ENCODE measurements at regions not wholly inside any gene's neighbourhood (a gene's known extent, or its start where the extent isn't known, plus 50 kb on each side); places are given as distances from the start of the nearest gene placed in this dataset.

DNA sequence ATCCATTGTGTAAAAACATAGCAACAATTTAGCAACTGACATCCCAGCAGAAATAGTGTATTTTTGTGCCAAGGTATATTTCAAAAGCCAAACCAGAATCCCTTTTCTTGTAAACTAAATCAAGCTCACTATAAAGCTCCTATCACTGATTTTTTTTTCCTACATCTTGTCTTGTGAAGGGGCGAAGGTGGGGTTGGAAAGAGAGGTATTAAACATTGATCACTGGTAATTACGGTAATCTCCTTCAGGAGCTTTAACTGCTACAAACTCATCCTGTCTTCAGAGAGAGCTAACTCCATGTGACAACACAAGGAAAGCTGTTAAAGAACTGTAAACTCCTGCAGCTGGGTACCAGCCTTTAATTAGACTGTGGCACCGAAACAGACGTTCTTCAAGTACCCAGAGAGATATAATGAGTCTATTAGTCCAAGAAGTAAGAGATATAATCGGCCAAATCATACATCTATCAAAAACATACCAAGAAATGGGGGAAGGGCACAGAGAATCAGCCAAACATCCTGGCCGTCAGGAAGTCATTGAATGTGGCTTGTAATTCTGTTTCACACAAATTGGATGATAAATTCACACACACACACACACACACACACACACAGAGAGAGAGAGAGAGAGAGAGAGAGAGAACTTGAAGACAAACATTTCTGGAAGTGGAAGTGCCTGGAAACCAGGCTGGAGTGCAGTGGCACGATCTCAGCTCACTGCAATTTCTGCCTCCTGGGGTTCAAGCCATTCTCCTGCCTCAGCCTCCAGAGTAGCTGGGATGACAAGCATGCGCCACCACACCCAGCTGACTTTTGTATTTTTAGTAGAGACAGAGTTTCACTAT lies 111.9 kb upstream of the PPARGC1A start (continued):
- TF ChIP-seq, protein P1, sequence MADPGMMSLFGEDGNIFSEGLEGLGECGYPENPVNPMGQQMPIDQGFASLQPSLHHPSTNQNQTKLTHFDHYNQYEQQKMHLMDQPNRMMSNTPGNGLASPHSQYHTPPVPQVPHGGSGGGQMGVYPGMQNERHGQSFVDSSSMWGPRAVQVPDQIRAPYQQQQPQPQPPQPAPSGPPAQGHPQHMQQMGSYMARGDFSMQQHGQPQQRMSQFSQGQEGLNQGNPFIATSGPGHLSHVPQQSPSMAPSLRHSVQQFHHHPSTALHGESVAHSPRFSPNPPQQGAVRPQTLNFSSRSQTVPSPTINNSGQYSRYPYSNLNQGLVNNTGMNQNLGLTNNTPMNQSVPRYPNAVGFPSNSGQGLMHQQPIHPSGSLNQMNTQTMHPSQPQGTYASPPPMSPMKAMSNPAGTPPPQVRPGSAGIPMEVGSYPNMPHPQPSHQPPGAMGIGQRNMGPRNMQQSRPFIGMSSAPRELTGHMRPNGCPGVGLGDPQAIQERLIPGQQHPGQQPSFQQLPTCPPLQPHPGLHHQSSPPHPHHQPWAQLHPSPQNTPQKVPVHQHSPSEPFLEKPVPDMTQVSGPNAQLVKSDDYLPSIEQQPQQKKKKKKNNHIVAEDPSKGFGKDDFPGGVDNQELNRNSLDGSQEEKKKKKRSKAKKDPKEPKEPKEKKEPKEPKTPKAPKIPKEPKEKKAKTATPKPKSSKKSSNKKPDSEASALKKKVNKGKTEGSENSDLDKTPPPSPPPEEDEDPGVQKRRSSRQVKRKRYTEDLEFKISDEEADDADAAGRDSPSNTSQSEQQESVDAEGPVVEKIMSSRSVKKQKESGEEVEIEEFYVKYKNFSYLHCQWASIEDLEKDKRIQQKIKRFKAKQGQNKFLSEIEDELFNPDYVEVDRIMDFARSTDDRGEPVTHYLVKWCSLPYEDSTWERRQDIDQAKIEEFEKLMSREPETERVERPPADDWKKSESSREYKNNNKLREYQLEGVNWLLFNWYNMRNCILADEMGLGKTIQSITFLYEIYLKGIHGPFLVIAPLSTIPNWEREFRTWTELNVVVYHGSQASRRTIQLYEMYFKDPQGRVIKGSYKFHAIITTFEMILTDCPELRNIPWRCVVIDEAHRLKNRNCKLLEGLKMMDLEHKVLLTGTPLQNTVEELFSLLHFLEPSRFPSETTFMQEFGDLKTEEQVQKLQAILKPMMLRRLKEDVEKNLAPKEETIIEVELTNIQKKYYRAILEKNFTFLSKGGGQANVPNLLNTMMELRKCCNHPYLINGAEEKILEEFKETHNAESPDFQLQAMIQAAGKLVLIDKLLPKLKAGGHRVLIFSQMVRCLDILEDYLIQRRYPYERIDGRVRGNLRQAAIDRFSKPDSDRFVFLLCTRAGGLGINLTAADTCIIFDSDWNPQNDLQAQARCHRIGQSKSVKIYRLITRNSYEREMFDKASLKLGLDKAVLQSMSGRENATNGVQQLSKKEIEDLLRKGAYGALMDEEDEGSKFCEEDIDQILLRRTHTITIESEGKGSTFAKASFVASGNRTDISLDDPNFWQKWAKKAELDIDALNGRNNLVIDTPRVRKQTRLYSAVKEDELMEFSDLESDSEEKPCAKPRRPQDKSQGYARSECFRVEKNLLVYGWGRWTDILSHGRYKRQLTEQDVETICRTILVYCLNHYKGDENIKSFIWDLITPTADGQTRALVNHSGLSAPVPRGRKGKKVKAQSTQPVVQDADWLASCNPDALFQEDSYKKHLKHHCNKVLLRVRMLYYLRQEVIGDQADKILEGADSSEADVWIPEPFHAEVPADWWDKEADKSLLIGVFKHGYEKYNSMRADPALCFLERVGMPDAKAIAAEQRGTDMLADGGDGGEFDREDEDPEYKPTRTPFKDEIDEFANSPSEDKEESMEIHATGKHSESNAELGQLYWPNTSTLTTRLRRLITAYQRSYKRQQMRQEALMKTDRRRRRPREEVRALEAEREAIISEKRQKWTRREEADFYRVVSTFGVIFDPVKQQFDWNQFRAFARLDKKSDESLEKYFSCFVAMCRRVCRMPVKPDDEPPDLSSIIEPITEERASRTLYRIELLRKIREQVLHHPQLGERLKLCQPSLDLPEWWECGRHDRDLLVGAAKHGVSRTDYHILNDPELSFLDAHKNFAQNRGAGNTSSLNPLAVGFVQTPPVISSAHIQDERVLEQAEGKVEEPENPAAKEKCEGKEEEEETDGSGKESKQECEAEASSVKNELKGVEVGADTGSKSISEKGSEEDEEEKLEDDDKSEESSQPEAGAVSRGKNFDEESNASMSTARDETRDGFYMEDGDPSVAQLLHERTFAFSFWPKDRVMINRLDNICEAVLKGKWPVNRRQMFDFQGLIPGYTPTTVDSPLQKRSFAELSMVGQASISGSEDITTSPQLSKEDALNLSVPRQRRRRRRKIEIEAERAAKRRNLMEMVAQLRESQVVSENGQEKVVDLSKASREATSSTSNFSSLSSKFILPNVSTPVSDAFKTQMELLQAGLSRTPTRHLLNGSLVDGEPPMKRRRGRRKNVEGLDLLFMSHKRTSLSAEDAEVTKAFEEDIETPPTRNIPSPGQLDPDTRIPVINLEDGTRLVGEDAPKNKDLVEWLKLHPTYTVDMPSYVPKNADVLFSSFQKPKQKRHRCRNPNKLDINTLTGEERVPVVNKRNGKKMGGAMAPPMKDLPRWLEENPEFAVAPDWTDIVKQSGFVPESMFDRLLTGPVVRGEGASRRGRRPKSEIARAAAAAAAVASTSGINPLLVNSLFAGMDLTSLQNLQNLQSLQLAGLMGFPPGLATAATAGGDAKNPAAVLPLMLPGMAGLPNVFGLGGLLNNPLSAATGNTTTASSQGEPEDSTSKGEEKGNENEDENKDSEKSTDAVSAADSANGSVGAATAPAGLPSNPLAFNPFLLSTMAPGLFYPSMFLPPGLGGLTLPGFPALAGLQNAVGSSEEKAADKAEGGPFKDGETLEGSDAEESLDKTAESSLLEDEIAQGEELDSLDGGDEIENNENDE (IDR thresholded peaks at IDR 0.05; ENCODE audit: insufficient replicate concordance, low read length), result peak; percentile 88
